Keratinocyte (primary cell): ENCODE measurements at regions not wholly inside any gene's neighbourhood (a gene's known extent, or its start where the extent isn't known, plus 50 kb on each side); places are given as distances from the start of the nearest gene placed in this dataset.

Experiments used
- DNase-seq: peaks from one replicate; pipeline ENCODE4 v3.0.0-alpha.2; 2011; ENCODE audit warnings: low read depth, missing footprints, low spot score
- FAIRE-seq: peaks from 2 replicates; lab custom pipeline; 2011; peaks lifted over from hg19 to GRCh38; lab: Jason Lieb, UNC
- H2AFZ ChIP-seq: 2 replicates; pipeline ENCODE4 v1.6.0; 2012; ENCODE audit warnings: low read length, control low read depth, inconsistent platforms; ENCODE audit not compliant: control insufficient read depth
- H3K27ac ChIP-seq: 2 replicates; pipeline ENCODE4 v1.5.1; 2011; ENCODE audit warnings: low read length; ENCODE audit not compliant: control insufficient read depth, insufficient read depth
- H3K27me3 ChIP-seq: 3 replicates; pipeline ENCODE4 v1.6.0; 2011; ENCODE audit warnings: low read length; ENCODE audit not compliant: control insufficient read depth, insufficient read depth; ENCODE audit errors: extremely low read depth
- H3K36me3 ChIP-seq, 2 experiments: 2 replicates in 1 of 2; 3 replicates in 1 of 2; pipeline ENCODE4 v1.5.1; 2011; ENCODE audit warnings: low read length in 2 of 2, mild to moderate bottlenecking in 1 of 2; ENCODE audit not compliant: control insufficient read depth in 2 of 2, insufficient read depth in 2 of 2; ENCODE audit errors: extremely low read depth in 1 of 2
- H3K4me1 ChIP-seq: 3 replicates; pipeline ENCODE4 v1.5.1; 2011; ENCODE audit warnings: low read length; ENCODE audit not compliant: control insufficient read depth, insufficient read depth; ENCODE audit errors: extremely low read depth
- H3K4me2 ChIP-seq: 3 replicates; pipeline ENCODE4 v1.6.0; 2011; ENCODE audit warnings: low read depth, low read length; ENCODE audit not compliant: control insufficient read depth, insufficient read depth; ENCODE audit errors: extremely low read depth
- H3K4me3 ChIP-seq, 3 experiments: fragments of 200-600 bp in 1 of 3; sonication (generic) in 1 of 3; 2 replicates in 2 of 3; 3 replicates in 1 of 3; pipeline ENCODE4 v1.5.1; 2011 to 2016; ENCODE audit warnings: low read length in 3 of 3, mild to moderate bottlenecking in 3 of 3, control low read depth in 2 of 3, inconsistent platforms in 1 of 3, low read depth in 1 of 3, mixed read lengths in 1 of 3, mixed run types in 1 of 3, moderate library complexity in 1 of 3; ENCODE audit not compliant: control insufficient read depth in 2 of 3, insufficient read depth in 2 of 3; ENCODE audit errors: extremely low read depth in 1 of 3
- H3K79me2 ChIP-seq: 2 replicates; pipeline ENCODE4 v1.6.0; 2012; ENCODE audit warnings: low read length; ENCODE audit not compliant: control insufficient read depth, insufficient read depth
- H3K9ac ChIP-seq: 3 replicates; pipeline ENCODE4 v1.6.0; 2011; ENCODE audit warnings: low read length; ENCODE audit not compliant: control insufficient read depth, insufficient read depth; ENCODE audit errors: extremely low read depth
- H3K9me1 ChIP-seq: 3 replicates; pipeline ENCODE4 v1.6.0; 2011; ENCODE audit warnings: low read length; ENCODE audit not compliant: control insufficient read depth, insufficient read depth; ENCODE audit errors: extremely low read depth
- H3K9me3 ChIP-seq: 2 replicates; pipeline ENCODE4 v1.5.1; 2012; ENCODE audit warnings: low read depth, low read length; ENCODE audit not compliant: control insufficient read depth
- H4K20me1 ChIP-seq: 3 replicates; pipeline ENCODE4 v1.6.0; 2011; ENCODE audit warnings: low read length; ENCODE audit not compliant: control insufficient read depth, insufficient read depth; ENCODE audit errors: extremely low read depth
- CTCF ChIP-seq, 3 experiments: IDR thresholded peaks in 1 of 3; conservative IDR thresholded peaks in 1 of 3; optimal IDR thresholded peaks in 1 of 3; 2 replicates in 2 of 3; 3 replicates in 1 of 3; pipeline versions ENCODE3 to v1.5.1; 2011; ENCODE audit warnings: low read length in 3 of 3, mild to moderate bottlenecking in 3 of 3, moderate library complexity in 2 of 3, control low read depth in 1 of 3, inconsistent platforms in 1 of 3; ENCODE audit not compliant: insufficient read depth in 2 of 3; ENCODE audit errors: extremely low read depth in 1 of 3
- EZH2 ChIP-seq: IDR thresholded peaks from one replicate; pipeline ENCODE4 v1.6.1; 2012; ENCODE audit warnings: inconsistent platforms, mild to moderate bottlenecking, low read length, moderate library complexity
- dilution Hi-C: fragments of 300-500 bp; cut with MboI; formaldehyde crosslinking; loops from one replicate; pipeline ENCODE4 v1.7.0; 2020; ENCODE audit warnings: low sequenced_read_pairs; ENCODE audit not compliant: extremely low pct_ligation_motif_present

GRCh38 chr16:60914334-60914733, 1121.9 kb downstream of the CDH8 start:
- Histone ChIP-seq H3K27me3 (no peaks in the 10 kb centered on the region), H3K9me1 (no peaks in the 10 kb centered on the region), H3K9me3 (no peaks in the 10 kb centered on the region), H3K27ac (no peak overlapping the region), H3K4me3 (no peak overlapping the region), H3K4me2 (no peak overlapping the region), H3K36me3 (no peaks in the 10 kb centered on the region), H4K20me1 (no peaks in the 10 kb centered on the region), H2AFZ (no peak overlapping the region), H3K4me1 (no peaks in the 10 kb centered on the region), H3K9ac (no peak overlapping the region), H3K79me2 (no peaks in the 10 kb centered on the region)
- TF ChIP-seq EZH2 (no peak), CTCF (optimal IDR thresholded peaks at IDR 0.05 in 1 of 3, IDR thresholded peaks at IDR 0.05 in 1 of 3, conservative IDR thresholded peaks at IDR 0.05 in 1 of 3; ENCODE audit: extremely low read depth in 1 of 3, insufficient read depth in 2 of 3, low read length in 3 of 3) (no peak)
- dilution Hi-C loops: no loop called here
- FAIRE-seq (no peak), DNase-seq (no peak)

GRCh38 chr16:60907645-60908044, 1128.6 kb downstream of the CDH8 start:
- Histone ChIP-seq H3K79me2 (no peaks in the 10 kb centered on the region), H4K20me1 (no peaks in the 10 kb centered on the region), H3K27ac (no peak overlapping the region), H3K36me3 (no peaks in the 10 kb centered on the region), H3K4me3 (no peak overlapping the region), H3K4me1 (no peaks in the 10 kb centered on the region), H3K27me3 (no peaks in the 10 kb centered on the region), H3K9me3 (no peaks in the 10 kb centered on the region), H3K4me2 (no peak overlapping the region), H3K9ac (no peak overlapping the region), H3K9me1 (no peaks in the 10 kb centered on the region), H2AFZ (no peak overlapping the region)
- TF ChIP-seq CTCF (optimal IDR thresholded peaks at IDR 0.05 in 1 of 3, IDR thresholded peaks at IDR 0.05 in 1 of 3, conservative IDR thresholded peaks at IDR 0.05 in 1 of 3; ENCODE audit: extremely low read depth in 1 of 3, insufficient read depth in 2 of 3, low read length in 3 of 3): no peak
- no peak for TF ChIP-seq EZH2
- dilution Hi-C loops: no loop called here
- no peak for FAIRE-seq
- DNase-seq: no peak
